22Rv1 (cell line): ENCODE measurements at regions not wholly inside any gene's neighbourhood (a gene's known extent, or its start where the extent isn't known, plus 50 kb on each side); places are given as distances from the start of the nearest gene placed in this dataset.

Source experiments
- H3K27ac ChIP-seq: fragments of 450-650 bp; 2 replicates; pipeline ENCODE4 v1.5.1; 2017
- CTCF ChIP-seq: fragments of 450-650 bp; IDR thresholded peaks from 2 replicates; pipeline ENCODE4 v1.5.1; 2017; ENCODE audit warnings: mild to moderate bottlenecking
- ZFX ChIP-seq: fragments of 450-650 bp; IDR thresholded peaks from 2 replicates; pipeline ENCODE4 v1.6.1; 2017; ENCODE audit warnings: antibody characterized with exemption, borderline replicate concordance

DNA sequence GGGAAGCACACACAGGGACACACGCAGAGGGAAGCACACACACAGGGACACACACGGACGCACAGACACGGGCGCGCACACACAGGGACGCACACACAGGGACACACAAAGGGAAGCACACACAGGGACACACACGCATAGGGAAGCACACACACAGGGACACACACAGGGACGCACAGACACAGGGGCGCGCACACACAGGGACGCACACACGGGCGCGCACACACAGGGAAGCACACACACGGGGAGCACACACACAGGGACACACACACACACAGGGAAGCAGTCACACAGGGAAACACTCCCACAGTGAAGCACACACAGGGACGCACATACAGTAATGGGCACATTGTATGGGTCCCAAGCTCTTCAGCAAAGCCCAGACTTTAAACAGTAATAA is 685.3 kb downstream of the TRIML1 start:
- no peak overlapping the region for H3K27ac ChIP-seq
- TF ChIP-seq CTCF (no peak), ZFX (no peak)

DNA sequence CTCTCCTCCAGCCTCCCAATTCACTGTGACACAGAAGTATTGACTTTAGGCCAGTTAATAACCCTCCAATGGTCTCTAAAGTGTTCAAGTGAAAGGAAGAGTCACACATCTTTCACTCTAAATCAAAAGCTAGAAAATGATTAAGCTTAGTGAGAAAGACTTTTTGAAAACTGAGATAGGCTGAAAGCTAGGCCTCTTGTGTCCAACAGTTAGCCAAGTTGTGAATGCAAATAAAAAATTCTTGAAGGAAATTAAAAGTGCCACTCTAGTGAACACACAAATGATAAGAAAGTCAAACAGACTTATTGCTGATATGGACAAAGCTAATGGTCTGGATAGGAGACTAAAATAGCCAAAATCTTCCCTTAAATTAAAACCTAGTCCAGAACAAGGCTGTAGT is 687.2 kb downstream of the TRIML1 start:
- TF ChIP-seq CTCF (no peak), ZFX (no peak)

GRCh38 chr4:188839704-188840103 is 700.5 kb downstream of the TRIML1 start:
- H3K27ac ChIP-seq = no peak overlapping the region
- TF ChIP-seq CTCF (no peak), ZFX (no peak)

More for the DNA sequence above, 687.2 kb downstream of the TRIML1 start:
- no peak overlapping the region for H3K27ac ChIP-seq

GRCh38 chr4:188841523-188841922 is 702.3 kb downstream of the TRIML1 start:
- no peak overlapping the region for H3K27ac ChIP-seq
- no peak for TF ChIP-seq ZFX
- no peak for TF ChIP-seq CTCF

- H3K27ac ChIP-seq = no peak overlapping the region
- TF ChIP-seq ZFX (no peak), CTCF (no peak)
These were observed 715.2 kb downstream of the TRIML1 start for GRCh38 chr4:188854436-188854835.

DNA sequence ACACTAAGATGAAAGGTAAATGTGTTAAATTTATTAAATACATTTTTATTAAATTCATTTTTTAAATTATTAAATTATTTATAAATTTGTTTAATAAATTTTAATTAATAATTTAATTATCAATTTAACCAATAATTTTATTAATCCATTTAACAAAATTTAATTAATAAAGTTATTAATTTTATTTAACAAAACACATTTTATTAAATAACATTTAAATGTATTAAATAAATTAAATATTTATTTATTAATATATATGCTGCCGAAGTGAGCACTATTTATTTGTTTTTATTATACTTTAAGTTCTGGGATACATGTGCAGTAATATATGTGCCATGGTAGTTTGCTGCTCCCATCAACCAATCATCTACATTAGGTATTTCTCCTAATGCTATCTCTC is 719.5 kb downstream of the TRIML1 start:
- no peak overlapping the region for H3K27ac ChIP-seq
- TF ChIP-seq CTCF (no peak), ZFX (no peak)

DNA sequence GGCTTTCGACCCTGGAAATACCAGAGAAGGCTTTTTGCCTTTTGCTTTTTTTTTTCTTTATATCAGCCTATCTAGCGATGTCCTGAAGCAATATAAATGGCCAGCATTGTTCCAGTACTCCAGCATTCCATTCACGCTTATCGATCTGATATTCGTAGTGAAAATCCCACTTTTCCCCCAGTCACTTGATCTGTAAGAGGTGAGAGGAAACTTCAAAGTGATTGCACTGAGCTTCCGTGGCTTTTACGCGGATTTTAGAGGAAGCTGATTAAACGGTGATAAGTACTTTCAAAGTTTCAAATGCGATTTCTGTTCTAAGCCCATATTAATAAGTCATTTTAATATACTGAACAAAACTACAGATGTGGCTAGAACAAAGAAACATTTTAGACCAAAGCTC is 725.5 kb downstream of the TRIML1 start:
- no peak overlapping the region for H3K27ac ChIP-seq
- TF ChIP-seq CTCF = no peak
- no peak for TF ChIP-seq ZFX
